Activated gamma-delta T cell treated with Interleukin-2 at 50 U/mL for 16 hours (primary cell): ENCODE measurements at regions not wholly inside any gene's neighbourhood (a gene's known extent, or its start where the extent isn't known, plus 50 kb on each side); places are given as distances from the start of the nearest gene placed in this dataset.

Source experiments
- DNase-seq: peaks from one replicate; pipeline ENCODE4 v3.0.0-alpha.2; 2020

GRCh38 chr19:28026636-28027035 is 1186.3 kb downstream of the UQCRFS1 start:
- DNase-seq: no peak

- DNase-seq: no peak
Observed at GRCh38 chr19:28024920-28025319, 1188.0 kb downstream of the UQCRFS1 start.

GRCh38 chr19:28023064-28023463 is 1189.9 kb downstream of the UQCRFS1 start:
- DNase-seq: no peak

GRCh38 chr19:28022506-28022905 is 1190.4 kb downstream of the UQCRFS1 start:
- DNase-seq: no peak

GRCh38 chr19:28021259-28022185 is 1191.4 kb downstream of the UQCRFS1 start:
- no peak for DNase-seq

- no peak for DNase-seq
Observed at GRCh38 chr19:28020619-28021258, 1192.2 kb downstream of the UQCRFS1 start.

- DNase-seq: no peak
Observed at GRCh38 chr19:28019901-28020300, 1193.0 kb downstream of the UQCRFS1 start.

GRCh38 chr19:28019371-28019770 is 1193.6 kb downstream of the UQCRFS1 start:
- no peak for DNase-seq

- DNase-seq: no peak
Observed at GRCh38 chr19:28018499-28018898, 1194.5 kb downstream of the UQCRFS1 start.

GRCh38 chr19:28014615-28015405 is 1198.1 kb downstream of the UQCRFS1 start:
- no peak for DNase-seq

- DNase-seq: no peak
Observed at GRCh38 chr19:28012361-28012760, 1200.6 kb downstream of the UQCRFS1 start.

- no peak for DNase-seq
Observed at GRCh38 chr19:28010656-28011055, 1202.3 kb downstream of the UQCRFS1 start.

- no peak for DNase-seq
Observed at GRCh38 chr19:28009696-28010095, 1203.3 kb downstream of the UQCRFS1 start.

- DNase-seq: no peak
Observed at GRCh38 chr19:28008695-28009094, 1204.3 kb downstream of the UQCRFS1 start.

- no peak for DNase-seq
Observed at GRCh38 chr19:28003543-28003942, 1209.4 kb downstream of the UQCRFS1 start.

GRCh38 chr19:27997069-27997468 is 1215.9 kb downstream of the UQCRFS1 start:
- no peak for DNase-seq

- no peak for DNase-seq
Observed at GRCh38 chr19:27993619-27994570, 1219.1 kb downstream of the UQCRFS1 start.

GRCh38 chr19:27986299-27986698 is 1226.7 kb downstream of the UQCRFS1 start:
- no peak for DNase-seq

GRCh38 chr19:27975419-27976005 is 1237.4 kb downstream of the UQCRFS1 start:
- no peak for DNase-seq

- no peak for DNase-seq
Observed at GRCh38 chr19:27974082-27974513, 1238.9 kb downstream of the UQCRFS1 start.

GRCh38 chr19:27972291-27973040 is 1240.5 kb downstream of the UQCRFS1 start:
- no peak for DNase-seq
